Spleen (tissue), 11 donors: ENCODE measurements at regions not wholly inside any gene's neighbourhood (a gene's known extent, or its start where the extent isn't known, plus 50 kb on each side); places are given as distances from the start of the nearest gene placed in this dataset.
A peak's percentile ranks its signal among the peaks of the same experiment; 100 is the strongest.

Experiments
- DNase-seq: peaks from one replicate; pipeline ENCODE4 v3.0.0-alpha.2; 2020
- H3K27ac ChIP-seq, 8 donors: fragments of 200-600 bp; sonication (generic) in 7 of 8; 1 replicate in 4 of 8; 2 replicates in 4 of 8; pipeline versions ENCODE4 v1.5.0 to v1.8.0; 2016 to 2021; ENCODE audit warnings: inconsistent platforms in 4 of 8, mild to moderate bottlenecking in 4 of 8, moderate library complexity in 1 of 8
- H3K27me3 ChIP-seq, 7 donors: fragments of 200-600 bp; sonication (generic) in 6 of 7; replicated peaks in 1 of 7; 1 replicate in 4 of 7; 2 replicates in 3 of 7; pipeline versions ENCODE4 v1.5.0 to v1.8.0; 2016 to 2021; ENCODE audit warnings: inconsistent platforms in 3 of 7, mild to moderate bottlenecking in 1 of 7
- H3K36me3 ChIP-seq, 6 donors: fragments of 200-600 bp; sonication (generic) in 5 of 6; 1 replicate in 4 of 6; 2 replicates in 2 of 6; pipeline versions ENCODE4 v1.5.0 to v1.8.0; 2016 to 2021; ENCODE audit warnings: inconsistent platforms in 2 of 6
- H3K4me1 ChIP-seq, 6 donors: fragments of 200-600 bp; sonication (generic) in 5 of 6; 1 replicate in 3 of 6; 2 replicates in 3 of 6; pipeline versions ENCODE4 v1.5.0 to v1.8.0; 2016 to 2021; ENCODE audit warnings: inconsistent platforms in 3 of 6
- H3K4me3 ChIP-seq, 8 donors: fragments of 200-600 bp; sonication (generic) in 7 of 8; 1 replicate in 4 of 8; 2 replicates in 4 of 8; pipeline versions ENCODE4 v1.5.0 to v1.8.0; 2016 to 2021; ENCODE audit warnings: inconsistent platforms in 4 of 8, mild to moderate bottlenecking in 4 of 8, moderate library complexity in 2 of 8
- H3K9me3 ChIP-seq, 8 donors: fragments of 200-600 bp; sonication (generic) in 7 of 8; 1 replicate in 4 of 8; 2 replicates in 4 of 8; pipeline versions ENCODE4 v1.5.0 to v1.8.0; 2016 to 2021; ENCODE audit warnings: inconsistent platforms in 4 of 8
- CTCF ChIP-seq, 11 experiments: fragments of 200-600 bp in 7 of 11; fragments of 450-650 bp in 4 of 11; sonication (generic) in 4 of 11; IDR thresholded peaks in 8 of 11; conservative IDR thresholded peaks in 3 of 11; 1 replicate in 7 of 11; 2 replicates in 4 of 11; pipeline versions ENCODE4 v1.4.0 to v1.8.0; 2016 to 2021; ENCODE audit warnings: antibody characterized with exemption in 11 of 11, inconsistent platforms in 4 of 11, mild to moderate bottlenecking in 1 of 11
- POLR2A ChIP-seq, 3 donors: fragments of 450-650 bp; IDR thresholded peaks; one replicate each; pipeline ENCODE4 v1.5.1; 2017; ENCODE audit warnings: antibody characterized with exemption in 3 of 3, mild to moderate bottlenecking in 1 of 3
- POLR2AphosphoS5 ChIP-seq, 3 donors: sonication (generic); formaldehyde crosslinking; IDR thresholded peaks; one replicate each; pipeline ENCODE4 v1.5.1; 2017; ENCODE audit warnings: antibody characterized with exemption in 3 of 3
- WGBS, 5 donors: extraction: QIAGEN DNeasy Blood & Tissue Kit in 3 of 5; methylation state at CpG; one replicate each; pipeline versions ENCODE4 v1.1.5 to v1.1.7; 2013 to 2018; 5-methylcytosine and 5-hydroxymethylcytosine counted together
- intact Hi-C: fragments of 100-400 bp; cut with DNase I; formaldehyde crosslinking; loops from one replicate; pipeline ENCODE4 v1.15.0; 2023; ENCODE audit warnings: low total_unique reads
- donor health status: healthy with polysubstance abuse.
- donor health status: DM: no; HTN: no; CAD: no; lungs with moderate emphysema.
- donor health status: DM: no; HTN: no; CAD: no.
- donor health status: Bipolar disorder and iron deficiency.
- donor health status: healthy.
- donor health status: DM: no; HTN: no; CAD: no.
- donor health status: DM: yes; HTN: yes; CAD: no.

DNA sequence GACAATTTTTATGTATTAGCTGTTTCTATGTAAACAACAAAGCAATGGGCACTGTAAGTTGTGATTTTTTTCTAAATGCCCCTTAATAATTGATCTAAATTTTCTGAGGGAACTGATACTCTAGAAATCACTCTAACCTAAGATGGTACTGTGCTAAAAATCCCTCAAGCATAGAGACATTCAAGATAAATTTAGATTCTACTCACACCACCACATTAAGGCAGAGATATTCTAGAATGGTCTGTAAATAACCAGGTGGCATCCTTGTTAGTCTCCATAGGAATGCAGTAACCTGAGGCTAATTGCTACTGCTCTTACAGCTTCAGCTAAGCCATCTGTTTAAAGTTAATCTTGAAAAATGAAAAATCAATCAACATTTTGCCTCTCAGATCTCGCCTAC, 87.3 kb downstream of the SLC41A2 start:
- H3K4me3 ChIP-seq: no peak overlapping the region
- WGBS, 5 donors: 84 to 96% (median 88%) methylated on average over 1 of the region's 1 CpG
- DNase-seq: no peak
- TF ChIP-seq POLR2A (IDR thresholded peaks at IDR 0.05) (no peak), POLR2AphosphoS5 (IDR thresholded peaks at IDR 0.05) (no peak), CTCF (IDR thresholded peaks at IDR 0.05 in 8 of 11, conservative IDR thresholded peaks at IDR 0.05 in 3 of 11) (no peak)
- H3K27ac ChIP-seq: no peak overlapping the region
- H3K36me3 ChIP-seq: no peaks in the 10 kb centered on the region
- no peaks in the 10 kb centered on the region for H3K27me3 ChIP-seq
- no peaks in the 10 kb centered on the region for H3K9me3 ChIP-seq
- peaks cover 0 to 1% (median 0%) of the 10 kb centered on the region in 6 donors for H3K4me1 ChIP-seq
- intact Hi-C loops: loop anchor here (10.0 kb wide), 2 partner anchors 416 to 666 kb away; partner anchors contain the start of gene CHST11

- Histone ChIP-seq H3K27me3 (no peaks in the 10 kb centered on the region), H3K27ac (no peak overlapping the region), H3K4me1 (peaks cover 0 to 17% (median 4%) of the 10 kb centered on the region in 6 donors), H3K9me3 (no peaks in the 10 kb centered on the region), H3K4me3 (no peak overlapping the region), H3K36me3 (no peaks in the 10 kb centered on the region)
- WGBS, 5 donors: 80 to 95% (median 88%) methylated on average over 2 of the region's 2 CpGs
- TF ChIP-seq POLR2A (IDR thresholded peaks at IDR 0.05): no peak
- TF ChIP-seq POLR2AphosphoS5 (IDR thresholded peaks at IDR 0.05): no peak
- no peak for TF ChIP-seq CTCF (IDR thresholded peaks at IDR 0.05 in 8 of 11, conservative IDR thresholded peaks at IDR 0.05 in 3 of 11)
- no peak for DNase-seq
- intact Hi-C loops: no loop called here
Observed at GRCh38 chr12:104866291-104866690, 91.8 kb downstream of the SLC41A2 start.

GRCh38 chr12:104865080-104865479, 93.0 kb downstream of the SLC41A2 start:
- Histone ChIP-seq H3K4me3 (no peak overlapping the region), H3K4me1 (peaks cover 0 to 17% (median 4%) of the 10 kb centered on the region in 6 donors), H3K36me3 (no peaks in the 10 kb centered on the region), H3K9me3 (no peaks in the 10 kb centered on the region), H3K27me3 (no peaks in the 10 kb centered on the region), H3K27ac (peak overlapping the region in 1 of 8 donors; percentile 27)
- TF ChIP-seq CTCF (IDR thresholded peaks at IDR 0.05 in 8 of 11, conservative IDR thresholded peaks at IDR 0.05 in 3 of 11) (no peak), POLR2AphosphoS5 (IDR thresholded peaks at IDR 0.05) (no peak), POLR2A (IDR thresholded peaks at IDR 0.05) (no peak)
- 14 to 28% (median 27%) methylated on average over 1 of the region's 1 CpG for WGBS, 5 donors
- intact Hi-C loops: no loop called here
- no peak for DNase-seq

DNA sequence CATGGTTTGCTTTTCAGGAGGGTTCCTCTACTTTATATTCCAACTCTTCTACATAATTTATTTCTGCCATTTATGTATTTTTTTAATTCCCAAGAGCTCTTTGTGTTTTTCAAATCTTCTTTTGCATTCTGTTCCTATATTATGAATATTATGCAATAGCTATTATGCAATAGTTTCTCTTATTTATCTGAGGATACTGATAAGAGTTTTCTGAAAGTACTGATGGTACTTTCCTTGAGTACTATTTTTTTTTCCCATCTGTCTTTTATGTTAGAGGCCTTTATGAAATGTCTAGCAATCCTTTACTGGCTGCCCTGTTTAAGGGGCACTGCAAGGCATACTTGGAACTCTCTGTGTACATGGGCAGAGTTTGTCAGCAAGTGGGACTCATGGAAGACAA, 93.4 kb downstream of the SLC41A2 start:
- no peak for DNase-seq
- intact Hi-C loops: no loop called here

More for the DNA sequence above, 93.4 kb downstream of the SLC41A2 start:
- H3K27ac ChIP-seq: peak overlapping the region in 1 of 8 donors; percentile 27
- H3K27me3 ChIP-seq: no peaks in the 10 kb centered on the region
- H3K9me3 ChIP-seq: no peaks in the 10 kb centered on the region
- no peaks in the 10 kb centered on the region for H3K36me3 ChIP-seq
- H3K4me1 ChIP-seq: peaks cover 0 to 17% (median 4%) of the 10 kb centered on the region in 6 donors
- no peak for TF ChIP-seq CTCF (IDR thresholded peaks at IDR 0.05 in 8 of 11, conservative IDR thresholded peaks at IDR 0.05 in 3 of 11)
- no peak for TF ChIP-seq POLR2AphosphoS5 (IDR thresholded peaks at IDR 0.05)
- TF ChIP-seq POLR2A (IDR thresholded peaks at IDR 0.05): no peak
- H3K4me3 ChIP-seq: no peak overlapping the region
